Limb (tissue), 2 donors: ENCODE measurements at regions not wholly inside any gene's neighbourhood (a gene's known extent, or its start where the extent isn't known, plus 50 kb on each side); places are given as distances from the start of the nearest gene placed in this dataset.

Experiments used
- DNase-seq, 2 donors: peaks; one replicate each; pipeline ENCODE4 v3.0.0-alpha.2; 2016; ENCODE audit errors: extremely low spot score in 2 of 2

DNA sequence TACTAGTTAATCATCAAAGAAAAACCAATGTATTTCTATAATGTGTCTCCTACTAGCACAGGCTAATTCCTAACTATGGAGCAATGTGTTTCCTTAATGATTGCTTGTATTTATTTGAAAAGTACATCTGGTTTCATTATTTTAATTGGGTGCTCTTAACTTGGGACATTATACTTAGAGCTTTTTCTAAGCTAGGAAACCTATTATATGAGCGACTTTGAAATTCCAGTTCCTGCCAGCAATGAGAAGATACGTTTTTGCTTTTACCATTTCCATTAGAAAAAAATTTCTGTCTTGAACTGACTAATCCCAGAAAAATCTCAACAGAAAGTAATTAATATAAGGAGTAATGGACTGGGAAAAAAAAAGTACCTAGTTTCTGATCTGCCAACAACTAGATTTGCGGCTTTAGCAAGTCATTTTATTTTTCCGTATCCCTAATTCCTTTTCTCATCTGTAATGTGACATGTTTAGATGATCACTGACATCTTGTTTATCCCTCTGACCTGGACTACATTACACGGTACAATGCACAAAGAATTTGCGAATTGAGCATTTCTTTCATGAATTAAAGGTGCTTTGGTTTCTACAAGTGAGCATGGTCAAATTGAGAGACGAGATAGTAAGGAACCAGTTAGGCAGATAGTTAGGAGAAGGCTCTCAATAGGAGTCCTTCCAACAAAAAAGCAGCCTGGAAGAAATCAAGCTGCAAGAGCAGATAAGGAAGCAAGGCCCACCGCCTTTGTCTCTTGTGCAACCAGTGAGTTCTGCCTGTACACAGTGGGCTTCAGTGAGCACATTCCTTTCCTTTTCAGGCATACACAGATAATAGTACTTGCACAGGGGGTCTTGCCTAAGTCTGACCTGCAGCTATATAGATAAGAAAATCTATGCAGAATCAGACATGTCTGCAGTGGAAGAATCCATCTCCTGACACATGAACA is 1765.0 kb upstream of the FLRT2 start:
- no peak for DNase-seq

DNA sequence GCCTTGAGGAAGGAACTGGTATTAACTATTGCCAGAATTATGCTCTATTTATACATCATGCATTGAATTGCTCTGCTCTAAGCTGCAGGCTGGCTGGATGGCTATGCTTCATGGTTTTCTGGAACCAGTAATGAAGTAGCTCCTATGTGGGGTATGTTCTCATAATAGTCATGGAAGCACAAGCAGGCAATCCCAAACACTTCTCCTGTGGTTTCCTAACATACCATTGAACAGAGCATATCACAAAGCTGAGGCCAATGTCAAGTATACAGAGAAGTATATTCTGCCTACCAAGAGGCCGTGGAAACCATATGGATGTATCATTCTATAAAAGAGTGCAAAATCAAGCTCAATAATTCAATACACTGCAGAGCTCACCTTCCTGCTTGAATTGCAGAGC is 1752.4 kb upstream of the FLRT2 start:
- no peak for DNase-seq

DNA sequence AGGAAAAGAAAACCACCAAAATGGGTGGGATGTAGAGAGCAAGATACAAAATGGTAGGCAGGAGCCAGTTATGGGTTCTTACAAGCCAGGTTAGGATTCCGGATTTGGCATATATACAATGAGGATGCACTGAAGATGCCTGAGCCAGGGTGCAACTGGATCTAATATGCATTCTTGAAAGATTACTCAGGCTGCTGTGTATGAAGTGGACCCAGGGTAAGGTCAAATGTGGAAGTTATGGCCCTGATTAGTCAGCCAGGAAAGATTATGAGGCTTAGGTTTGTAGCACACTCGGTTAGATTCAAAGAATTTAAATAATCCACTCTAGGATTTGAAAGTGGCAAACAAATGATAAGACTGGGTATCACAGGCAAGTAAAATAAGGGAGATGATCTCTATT is 1750.7 kb upstream of the FLRT2 start:
- DNase-seq, result no peak

DNA sequence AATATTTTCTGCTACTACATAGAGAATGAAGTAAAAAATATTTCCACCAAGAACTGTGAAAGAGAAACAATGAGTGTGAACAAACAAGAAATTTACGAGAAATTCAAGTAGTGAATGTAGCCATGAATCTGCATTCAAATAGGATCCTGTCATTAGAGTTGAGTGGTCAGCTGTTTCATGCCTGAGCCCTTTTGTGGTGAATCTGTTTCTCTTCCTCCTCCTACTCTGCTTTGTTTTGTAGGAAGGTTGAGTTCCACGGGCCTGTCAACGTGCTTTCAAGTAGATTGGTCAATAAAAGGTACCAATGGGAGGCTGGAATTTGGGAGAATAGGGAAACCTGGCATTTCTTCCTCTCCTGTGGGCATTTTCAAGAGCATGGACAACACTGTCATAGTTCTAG is 1749.6 kb upstream of the FLRT2 start:
- no peak for DNase-seq

DNA sequence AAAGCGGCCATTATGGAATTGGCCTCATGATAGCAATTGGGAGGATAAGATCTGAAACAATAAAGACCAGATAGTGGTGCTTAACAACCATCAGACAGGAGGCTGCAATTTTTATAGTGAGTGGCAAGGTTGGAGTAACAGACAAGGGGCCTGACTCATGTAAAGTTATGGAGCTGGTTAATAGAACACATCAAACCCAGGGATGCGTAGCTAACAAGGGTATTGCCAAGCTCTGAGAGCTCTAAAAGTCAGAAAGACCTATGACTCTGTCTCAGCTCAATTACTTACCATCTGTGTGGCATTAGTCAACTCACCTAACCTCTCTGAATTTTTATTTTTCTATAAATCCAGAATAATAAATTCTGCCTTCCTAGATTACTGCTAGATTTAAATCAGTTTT is 1731.5 kb upstream of the FLRT2 start:
- no peak for DNase-seq

DNA sequence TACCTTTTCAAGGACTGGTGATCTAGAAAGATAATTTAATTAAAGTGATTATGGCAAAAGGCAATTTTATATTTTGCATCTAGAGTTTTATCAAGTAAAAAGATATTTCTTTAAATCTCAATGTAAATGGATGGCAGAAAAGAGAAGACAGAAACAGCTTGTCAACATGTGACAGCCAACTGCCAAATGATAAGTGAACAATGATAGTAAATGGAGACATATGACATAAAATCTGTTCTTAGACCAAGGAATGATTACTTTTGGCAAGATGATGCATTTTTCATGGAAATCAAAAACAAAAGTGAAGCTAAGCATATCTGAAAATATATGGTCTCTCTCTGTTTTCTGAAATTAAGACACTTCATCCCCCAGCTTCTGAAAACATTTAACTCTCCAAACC is 1730.7 kb upstream of the FLRT2 start:
- no peak for DNase-seq

DNA sequence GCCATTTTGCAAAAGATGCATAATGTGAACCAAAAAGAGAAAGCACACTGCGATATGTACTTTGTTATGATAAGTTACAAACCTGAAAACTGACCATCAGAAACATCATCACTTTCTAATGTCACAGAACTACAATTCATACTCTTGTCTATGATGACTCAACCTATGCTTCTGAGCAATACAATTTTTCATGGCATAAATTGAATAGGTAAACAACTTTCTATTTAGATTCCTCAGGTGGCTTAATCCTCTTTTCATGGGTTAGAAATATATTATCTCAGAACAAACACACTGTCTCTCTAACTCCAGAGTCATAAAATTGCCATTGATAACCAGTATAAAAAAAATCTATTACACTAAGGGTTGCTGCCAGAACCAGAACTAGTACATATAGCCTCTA is 1715.0 kb upstream of the FLRT2 start:
- DNase-seq, result no peak

DNA sequence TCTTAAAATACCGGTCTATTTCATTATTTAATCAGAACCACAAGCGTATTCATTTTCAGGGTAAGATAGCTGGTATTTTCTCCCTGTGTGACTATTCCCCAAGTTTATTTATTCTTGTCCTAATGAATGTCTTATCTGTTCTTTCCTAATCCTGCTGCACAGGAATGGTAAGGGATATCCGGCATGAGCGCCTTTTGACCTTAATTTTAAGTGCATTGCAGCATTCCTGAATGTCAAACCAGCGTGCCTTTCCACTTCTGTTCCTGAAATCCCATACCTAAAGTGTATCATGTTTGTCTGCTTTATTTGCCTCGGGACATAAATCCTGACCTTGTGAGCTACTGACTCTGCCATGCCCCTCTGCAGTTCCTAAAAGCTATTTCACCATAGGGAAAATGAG is 1713.2 kb upstream of the FLRT2 start:
- DNase-seq, result peak in 1 of 2 donors; percentile 10

DNA sequence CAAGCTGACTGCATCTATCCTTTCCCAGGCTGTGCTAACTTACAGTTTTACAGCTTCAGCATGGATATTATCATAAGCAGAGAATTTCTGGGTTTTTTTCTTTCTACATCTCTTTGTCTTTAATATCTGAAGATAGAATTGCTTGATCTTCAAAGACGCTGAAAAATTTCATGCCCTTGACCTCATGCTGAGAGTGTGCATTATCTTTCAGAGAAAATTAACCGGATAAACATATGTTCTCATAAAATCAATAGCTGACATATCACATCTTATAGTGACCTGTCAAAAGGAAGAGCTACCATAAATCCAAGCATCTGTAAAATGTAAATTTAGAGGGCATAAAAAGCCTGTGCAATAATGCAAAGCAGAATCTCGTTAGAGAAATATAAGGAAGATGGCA is 1704.1 kb upstream of the FLRT2 start:
- no peak for DNase-seq

DNA sequence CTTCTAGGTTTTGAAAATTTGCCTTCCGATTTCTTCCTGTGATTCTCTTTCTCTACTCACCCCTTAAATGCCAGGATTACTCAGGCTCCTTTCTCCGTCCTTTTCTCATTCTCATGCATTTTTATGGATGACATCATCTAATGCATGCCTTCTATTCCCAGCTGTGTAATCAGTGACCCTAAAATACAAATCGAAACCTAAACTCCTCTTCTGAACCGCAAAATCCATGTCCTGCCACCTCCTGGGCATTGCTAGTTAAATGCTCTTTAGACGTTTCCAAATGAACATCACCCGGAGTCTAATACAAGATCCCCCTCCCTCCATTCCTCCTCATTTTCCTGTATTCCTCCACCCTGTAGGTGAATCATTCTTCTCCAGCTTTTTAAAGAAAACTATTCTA is 1703.1 kb upstream of the FLRT2 start:
- no peak for DNase-seq

DNA sequence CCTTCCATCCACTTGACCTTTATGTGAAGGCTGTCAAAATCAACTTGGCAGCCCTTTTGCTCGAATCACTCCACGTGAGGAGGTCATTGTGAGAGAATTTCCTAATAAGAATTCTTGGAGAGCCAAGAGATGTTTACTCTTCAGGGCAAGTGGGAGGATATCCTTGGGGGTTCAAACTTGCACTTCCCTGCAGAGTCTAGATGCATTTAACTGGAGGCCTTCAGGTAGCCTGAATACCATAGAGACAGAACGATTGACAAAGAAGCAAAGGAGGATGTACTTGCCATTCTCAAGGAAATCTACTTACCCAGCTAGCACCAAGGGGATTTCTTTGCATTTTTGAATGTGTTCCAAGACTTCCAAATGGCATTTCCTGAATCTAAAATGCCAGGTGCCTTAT is 1702.6 kb upstream of the FLRT2 start:
- DNase-seq, result no peak

DNA sequence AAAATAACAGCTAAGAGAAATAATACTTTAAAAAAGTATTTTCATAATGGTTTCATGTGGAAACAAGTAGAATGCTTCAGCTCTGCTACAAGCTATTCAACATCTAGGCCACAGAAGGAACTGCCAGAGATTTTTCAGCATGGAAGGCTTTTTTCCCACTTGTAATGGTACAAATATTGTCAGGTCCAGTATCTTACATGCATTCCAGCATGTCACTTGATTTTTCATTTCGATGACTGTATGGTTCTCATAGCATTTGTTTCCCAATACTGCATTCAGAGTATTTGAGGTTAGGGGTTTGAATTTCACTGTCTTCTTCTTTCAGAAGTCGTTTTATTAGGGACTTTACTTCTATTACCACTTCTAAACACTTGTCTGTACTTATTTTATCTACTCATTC is 1701.5 kb upstream of the FLRT2 start:
- no peak for DNase-seq

DNA sequence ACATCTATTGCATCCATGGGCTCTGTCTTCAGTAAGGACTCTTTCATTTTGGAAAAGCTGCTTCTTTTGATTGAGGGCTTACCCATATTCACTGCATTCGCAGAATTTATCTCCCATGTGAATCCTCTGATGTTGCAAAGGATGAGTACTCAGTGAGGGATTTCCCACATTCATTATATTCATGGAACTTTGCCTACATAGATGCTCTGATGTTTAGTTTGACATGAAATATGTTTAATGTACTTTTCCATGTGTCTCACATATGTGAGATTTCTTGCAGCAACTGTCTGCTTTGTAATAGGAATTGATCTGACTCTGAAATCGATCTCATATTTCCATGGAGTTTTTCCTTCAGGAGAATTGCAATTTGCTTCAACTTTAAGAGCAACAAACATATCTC is 1699.6 kb upstream of the FLRT2 start:
- DNase-seq, result no peak

DNA sequence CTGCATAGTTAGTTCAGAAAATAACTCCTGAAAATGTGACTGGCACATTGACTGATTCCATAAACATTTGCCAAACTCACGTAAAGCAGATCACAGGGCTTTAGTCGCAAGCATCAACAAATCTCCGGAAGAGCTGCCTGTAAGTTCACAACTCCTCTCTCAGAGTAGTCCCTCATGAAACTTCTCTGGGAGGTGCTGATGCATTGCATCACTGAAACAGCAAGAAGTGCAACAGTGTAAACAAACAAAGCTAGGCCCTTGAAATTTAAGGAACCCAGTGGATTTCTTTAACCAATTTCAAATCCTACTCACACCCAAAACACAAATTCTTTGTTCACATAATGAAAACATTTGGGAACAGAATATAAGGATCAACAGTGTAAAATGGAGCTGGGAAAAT is 1691.7 kb upstream of the FLRT2 start:
- DNase-seq, result no peak

DNA sequence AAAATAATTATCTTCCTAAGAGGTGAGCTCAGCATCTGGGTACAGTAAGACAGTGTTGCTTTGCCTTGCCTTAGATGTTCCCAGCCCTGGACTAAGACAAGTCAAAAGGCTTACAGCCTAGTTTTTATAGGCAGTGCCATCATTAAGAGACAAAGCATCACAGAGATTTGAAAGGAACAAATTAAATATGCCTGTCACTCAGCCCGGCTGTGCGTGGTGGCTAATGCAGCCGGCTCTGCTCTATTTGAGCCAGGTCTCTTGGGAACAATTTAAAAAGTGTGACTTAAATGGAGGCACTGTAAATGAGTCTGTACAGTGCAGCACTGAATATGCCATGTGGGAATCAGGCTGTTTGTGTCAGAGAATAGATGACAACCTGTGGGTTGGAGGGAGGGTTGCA is 1687.4 kb upstream of the FLRT2 start:
- DNase-seq, result no peak

DNA sequence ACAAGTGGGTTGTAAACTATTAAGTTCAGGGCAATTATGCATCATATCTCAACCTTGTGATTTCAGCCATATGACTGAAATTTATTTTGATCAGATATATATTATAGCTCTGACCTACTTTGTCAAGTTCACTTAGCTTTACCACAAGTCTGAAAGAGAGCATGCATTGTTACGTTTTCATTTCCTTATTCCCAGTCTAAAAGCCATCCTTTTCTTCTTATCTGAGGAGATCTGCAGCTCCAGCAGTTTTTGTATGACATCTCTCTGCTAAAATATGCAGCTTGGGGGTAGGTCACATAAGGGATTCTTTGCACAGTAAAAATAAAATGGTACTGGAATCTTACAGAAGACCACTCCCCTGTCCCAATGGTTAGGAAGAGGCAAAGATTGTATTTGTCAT is 1682.8 kb upstream of the FLRT2 start:
- DNase-seq, result no peak

DNA sequence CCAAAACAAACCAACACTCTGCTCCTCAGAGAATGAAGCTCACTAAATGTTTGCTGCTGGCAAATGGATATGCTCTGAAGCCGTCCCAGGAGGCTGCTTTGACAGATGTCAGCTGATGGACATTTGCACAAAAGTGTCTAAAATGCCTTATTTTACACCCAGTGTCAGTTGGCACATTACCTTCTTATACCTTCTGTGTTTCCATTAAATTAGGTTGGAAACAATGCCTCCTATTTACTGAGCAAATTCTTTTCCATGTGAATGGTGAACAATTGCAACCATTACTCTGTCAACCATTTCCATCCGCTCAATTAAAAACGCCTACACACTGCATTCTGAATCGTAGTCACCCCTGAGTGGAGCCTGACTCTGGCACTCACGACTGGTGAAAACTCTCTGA is 1679.9 kb upstream of the FLRT2 start:
- no peak for DNase-seq

DNA sequence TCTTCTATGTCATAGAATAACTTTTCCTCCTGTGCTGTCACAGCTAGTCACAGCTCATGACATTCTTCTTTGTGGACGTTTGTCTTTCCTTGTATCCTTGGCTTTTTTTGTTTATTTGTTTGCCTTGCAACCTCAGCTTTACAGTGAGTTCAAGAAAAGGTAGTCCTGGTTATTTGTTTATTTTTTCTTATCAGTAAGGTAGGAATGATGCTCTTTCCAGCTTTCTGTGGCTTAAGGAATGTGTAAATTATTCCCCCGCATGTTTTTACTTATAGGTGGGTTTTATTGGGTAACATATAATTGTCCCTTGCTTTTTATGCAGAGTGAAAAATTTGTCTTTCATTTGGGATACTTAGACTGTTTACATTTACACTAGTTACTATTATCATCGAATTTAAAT is 1673.6 kb upstream of the FLRT2 start:
- no peak for DNase-seq

DNA sequence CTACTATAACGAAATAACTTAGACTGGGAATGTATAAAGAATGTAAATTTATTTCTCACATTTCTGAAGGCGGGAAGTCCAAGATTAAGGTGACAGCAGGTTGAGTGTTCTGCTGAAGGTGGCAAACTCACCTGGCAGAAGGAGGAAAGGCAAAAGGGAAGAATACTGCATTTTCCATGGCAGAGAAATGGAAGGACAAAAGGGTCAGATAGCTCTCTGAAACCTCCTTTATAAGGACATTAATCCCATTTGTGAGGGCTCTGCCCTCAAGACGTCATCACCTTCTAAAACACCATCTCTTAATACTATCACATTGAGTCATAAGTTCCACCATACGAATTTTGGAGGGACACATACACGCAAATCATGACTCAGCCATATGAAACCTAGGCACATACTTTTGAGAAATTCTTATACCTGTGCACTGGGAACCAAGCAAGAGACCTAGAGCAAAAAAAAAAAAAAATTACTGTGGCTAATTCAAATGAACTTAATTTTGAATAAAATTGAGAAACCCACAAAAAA is 1669.3 kb upstream of the FLRT2 start:
- no peak for DNase-seq

DNA sequence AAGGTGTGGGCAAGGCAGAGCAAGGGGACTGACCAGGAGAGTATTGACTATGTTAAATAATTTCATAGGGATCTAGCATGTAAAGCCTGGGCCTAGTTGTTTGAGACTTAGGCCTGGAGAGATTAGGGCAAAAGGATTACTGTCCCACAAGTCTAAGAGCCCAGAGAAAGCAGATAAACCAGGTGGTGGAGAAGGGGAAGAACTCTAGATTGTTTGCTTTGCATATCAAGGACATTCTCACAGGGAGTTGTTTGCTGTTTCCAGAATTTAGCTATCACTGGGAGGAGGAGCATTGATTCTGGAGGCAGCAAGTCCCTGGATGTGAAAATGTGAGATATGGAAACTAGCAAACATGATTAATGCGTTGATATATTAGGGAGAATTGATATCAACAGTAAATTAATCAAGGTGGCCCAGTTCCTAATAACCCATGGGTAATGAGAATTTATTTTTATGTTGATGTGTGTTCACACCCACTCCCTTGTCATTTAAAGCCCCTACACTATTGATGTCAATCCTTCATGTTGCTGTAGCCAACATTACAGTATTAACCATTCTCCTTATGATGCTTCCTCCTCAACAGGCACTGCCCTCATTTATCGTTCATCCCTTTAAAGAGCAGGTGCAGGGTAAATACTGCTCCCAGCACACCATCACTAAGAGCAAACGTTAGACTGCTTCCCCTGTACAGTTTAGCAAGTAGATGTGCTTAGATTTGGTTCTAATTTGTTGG is 1666.7 kb upstream of the FLRT2 start:
- DNase-seq, result no peak

DNA sequence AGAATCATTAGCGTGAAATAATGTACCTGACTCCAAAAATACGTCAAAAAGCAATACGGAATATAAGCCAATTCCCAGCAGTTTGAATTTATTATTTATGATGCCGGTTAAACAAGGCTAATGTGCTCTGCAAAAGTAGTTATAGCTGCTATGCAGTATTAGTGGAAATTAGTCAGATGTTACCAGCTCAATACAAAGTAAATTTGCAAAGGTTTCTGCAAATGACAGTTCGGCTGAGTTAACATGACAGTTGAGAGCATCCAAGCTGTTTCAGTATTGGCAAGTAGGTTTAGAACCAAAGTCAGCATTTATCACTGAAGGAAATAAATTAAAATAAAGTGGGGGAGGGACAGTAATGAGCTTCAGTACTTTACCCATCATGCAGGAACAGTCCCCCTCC is 1665.8 kb upstream of the FLRT2 start:
- no peak for DNase-seq

DNA sequence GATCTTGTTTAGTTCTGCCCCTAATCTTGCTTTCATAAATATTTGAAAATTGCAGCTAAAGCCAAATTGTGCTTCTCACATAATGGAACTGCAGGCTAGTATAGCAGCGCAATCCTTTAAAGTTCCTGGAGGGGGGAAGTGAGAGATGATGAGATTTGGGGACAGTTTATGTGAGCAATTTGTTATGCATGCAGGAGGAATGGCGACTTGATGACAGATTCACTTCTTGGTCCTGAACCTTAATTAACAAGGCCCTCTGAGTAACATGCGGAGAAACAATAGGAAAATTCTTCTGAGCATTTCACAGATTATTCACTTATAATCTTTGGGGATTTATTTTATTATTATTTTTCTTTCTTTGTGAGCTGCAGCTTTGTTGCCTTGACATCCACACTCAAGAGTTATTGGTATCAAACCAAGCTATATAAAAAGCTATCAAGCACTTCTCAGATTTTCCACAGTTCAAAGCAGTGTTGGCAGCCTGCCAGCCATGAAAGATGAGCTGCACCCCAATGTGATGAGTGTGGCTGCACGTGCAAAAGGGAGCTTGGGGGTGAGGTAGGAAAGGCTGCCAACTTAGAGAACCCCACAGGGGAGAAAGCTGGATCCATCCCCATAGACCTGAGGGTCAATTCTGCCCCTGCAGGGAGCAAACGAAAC is 1662.2 kb upstream of the FLRT2 start:
- peak; percentile 70 to 72 for DNase-seq
